Peyer's patch (tissue), 4 donors: ENCODE measurements at regions not wholly inside any gene's neighbourhood (a gene's known extent, or its start where the extent isn't known, plus 50 kb on each side); places are given as distances from the start of the nearest gene placed in this dataset.

Experiments used
- DNase-seq, 3 donors: peaks; one replicate each; pipeline ENCODE4 v3.0.0-alpha.2; 2017 to 2019
- H3K27ac ChIP-seq, 4 donors: fragments of 200-600 bp; sonication (generic); one replicate each; pipeline ENCODE4 v1.5.1; 2016 to 2019
- H3K27me3 ChIP-seq, 2 donors: fragments of 200-600 bp; sonication (generic); one replicate each; pipeline ENCODE4 v1.5.1; 2019
- H3K36me3 ChIP-seq, 3 donors: fragments of 200-600 bp; sonication (generic); one replicate each; pipeline ENCODE4 v1.5.1; 2016 to 2019
- H3K4me1 ChIP-seq, 4 donors: fragments of 200-600 bp; sonication (generic); one replicate each; pipeline ENCODE4 v1.5.1; 2016 to 2019
- H3K4me3 ChIP-seq, 4 donors: fragments of 200-600 bp; sonication (generic); 1 replicate in 3 of 4; 2 replicates in 1 of 4; pipeline ENCODE4 v1.5.1; 2016 to 2019; ENCODE audit warnings: mild to moderate bottlenecking in 1 of 4
- H3K9me3 ChIP-seq, 4 donors: fragments of 200-600 bp; sonication (generic); one replicate each; pipeline ENCODE4 v1.5.1; 2016 to 2019; ENCODE audit warnings: mild to moderate bottlenecking in 1 of 4
- CTCF ChIP-seq, 6 experiments: fragments of 450-650 bp in 4 of 6; fragments of 200-600 bp in 2 of 6; sonication (generic) in 1 of 6; IDR thresholded peaks; one replicate each; pipeline ENCODE4 v1.5.1; 2017 to 2019; ENCODE audit warnings: antibody characterized with exemption in 6 of 6, mild to moderate bottlenecking in 3 of 6, moderate library complexity in 1 of 6
- POLR2A ChIP-seq, 2 donors: fragments of 450-650 bp; IDR thresholded peaks; one replicate each; pipeline ENCODE4 v1.5.1; 2017; ENCODE audit warnings: antibody characterized with exemption in 2 of 2, mild to moderate bottlenecking in 2 of 2, moderate library complexity in 2 of 2

DNA sequence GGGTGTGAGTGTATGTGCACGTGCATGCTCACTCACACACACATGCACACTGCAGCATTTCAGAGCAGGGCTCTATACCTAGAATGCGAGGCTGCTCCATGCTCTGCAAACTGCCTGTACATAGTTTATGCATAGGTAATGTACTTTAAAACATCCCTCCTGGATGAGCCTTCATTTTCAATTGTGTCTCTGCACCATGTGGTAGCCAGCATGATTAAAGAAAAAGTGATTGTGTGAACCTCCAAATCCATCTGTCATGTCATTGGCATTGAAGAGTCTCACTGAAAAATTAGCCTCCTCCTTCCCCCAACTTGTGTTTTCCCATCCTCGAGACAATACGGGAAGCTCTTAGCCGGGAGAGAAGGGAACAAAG lies 120.9 kb upstream of the SPATS2L start:
- Histone ChIP-seq H3K9me3 (no peaks in the 10 kb centered on the region), H3K36me3 (no peaks in the 10 kb centered on the region), H3K4me3 (no peak overlapping the region), H3K27ac (no peak overlapping the region), H3K4me1 (no peaks in the 10 kb centered on the region), H3K27me3 (no peaks in the 10 kb centered on the region)
- no peak for DNase-seq
- TF ChIP-seq CTCF (IDR thresholded peaks at IDR 0.05) (no peak), POLR2A (IDR thresholded peaks at IDR 0.05) (no peak)

GRCh38 chr2:200186002-200186401 lies 120.5 kb upstream of the SPATS2L start:
- Histone ChIP-seq H3K27ac (no peak overlapping the region), H3K27me3 (no peaks in the 10 kb centered on the region), H3K4me3 (no peak overlapping the region), H3K36me3 (no peaks in the 10 kb centered on the region), H3K9me3 (no peaks in the 10 kb centered on the region), H3K4me1 (no peaks in the 10 kb centered on the region)
- TF ChIP-seq POLR2A (IDR thresholded peaks at IDR 0.05) (no peak), CTCF (IDR thresholded peaks at IDR 0.05) (no peak)
- no peak for DNase-seq

GRCh38 chr2:200188876-200189275 lies 117.6 kb upstream of the SPATS2L start:
- Histone ChIP-seq H3K4me1 (no peaks in the 10 kb centered on the region), H3K27ac (no peak overlapping the region), H3K36me3 (no peaks in the 10 kb centered on the region), H3K9me3 (no peaks in the 10 kb centered on the region), H3K4me3 (no peak overlapping the region), H3K27me3 (no peaks in the 10 kb centered on the region)
- TF ChIP-seq POLR2A (IDR thresholded peaks at IDR 0.05) (no peak), CTCF (IDR thresholded peaks at IDR 0.05) (no peak)
- no peak for DNase-seq

- TF ChIP-seq CTCF (IDR thresholded peaks at IDR 0.05) (no peak), POLR2A (IDR thresholded peaks at IDR 0.05) (no peak)
- DNase-seq, result no peak
- Histone ChIP-seq H3K4me3 (no peak overlapping the region), H3K4me1 (no peaks in the 10 kb centered on the region), H3K27me3 (no peaks in the 10 kb centered on the region), H3K36me3 (no peaks in the 10 kb centered on the region), H3K27ac (no peak overlapping the region), H3K9me3 (no peaks in the 10 kb centered on the region)
Observed at GRCh38 chr2:200189964-200190363, 116.5 kb upstream of the SPATS2L start.

- H3K27ac ChIP-seq, result no peak overlapping the region
- H3K27me3 ChIP-seq, result no peaks in the 10 kb centered on the region
- no peak overlapping the region for H3K4me3 ChIP-seq
- H3K4me1 ChIP-seq, result no peaks in the 10 kb centered on the region
- no peaks in the 10 kb centered on the region for H3K36me3 ChIP-seq
- no peaks in the 10 kb centered on the region for H3K9me3 ChIP-seq
- DNase-seq, result no peak
- TF ChIP-seq POLR2A (IDR thresholded peaks at IDR 0.05) (no peak), CTCF (IDR thresholded peaks at IDR 0.05) (no peak)
Observed at GRCh38 chr2:200193331-200193730, 113.2 kb upstream of the SPATS2L start.

GRCh38 chr2:200193791-200194190 lies 112.7 kb upstream of the SPATS2L start:
- TF ChIP-seq POLR2A (IDR thresholded peaks at IDR 0.05) (no peak), CTCF (IDR thresholded peaks at IDR 0.05) (no peak)
- Histone ChIP-seq H3K27me3 (no peaks in the 10 kb centered on the region), H3K4me1 (no peaks in the 10 kb centered on the region), H3K36me3 (no peaks in the 10 kb centered on the region), H3K9me3 (no peaks in the 10 kb centered on the region), H3K4me3 (no peak overlapping the region), H3K27ac (no peak overlapping the region)
- no peak for DNase-seq
